Bone marrow (tissue), 2 donors: ENCODE measurements at regions not wholly inside any gene's neighbourhood (a gene's known extent, or its start where the extent isn't known, plus 50 kb on each side); places are given as distances from the start of the nearest gene placed in this dataset.
"Not testable (repeated sequence)": the region's sequence is repeated elsewhere in the genome, so short reads cannot be mapped to it uniquely, and the experiment has no call there.

Experiments
- DNase-seq, 2 donors: peaks; one replicate each; lab custom pipeline; 2025; lab: John Stamatoyannopoulos, UW

- no peak for DNase-seq
Measured at GRCh38 chr11:28900427-28900826, 792.2 kb downstream of the METTL15 start.

DNA sequence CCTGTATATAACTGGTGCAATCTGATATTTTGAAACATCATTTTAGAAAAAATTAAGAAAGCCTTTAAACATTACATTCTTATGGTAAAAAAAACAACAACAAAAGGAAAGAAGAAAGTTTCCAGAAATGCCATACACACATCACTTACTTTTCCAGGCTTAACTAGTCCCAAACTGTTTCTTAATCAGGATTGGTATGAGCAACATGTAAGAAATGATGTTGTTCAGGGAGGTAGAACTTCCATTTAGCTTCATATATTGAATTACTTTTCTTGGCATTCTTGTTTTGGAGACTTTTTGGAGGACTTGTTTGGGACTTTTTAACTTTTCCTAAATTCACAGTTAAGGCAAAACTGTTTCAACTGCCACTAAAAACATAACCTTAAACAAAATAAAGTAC, 791.5 kb downstream of the METTL15 start:
- DNase-seq = no peak

DNA sequence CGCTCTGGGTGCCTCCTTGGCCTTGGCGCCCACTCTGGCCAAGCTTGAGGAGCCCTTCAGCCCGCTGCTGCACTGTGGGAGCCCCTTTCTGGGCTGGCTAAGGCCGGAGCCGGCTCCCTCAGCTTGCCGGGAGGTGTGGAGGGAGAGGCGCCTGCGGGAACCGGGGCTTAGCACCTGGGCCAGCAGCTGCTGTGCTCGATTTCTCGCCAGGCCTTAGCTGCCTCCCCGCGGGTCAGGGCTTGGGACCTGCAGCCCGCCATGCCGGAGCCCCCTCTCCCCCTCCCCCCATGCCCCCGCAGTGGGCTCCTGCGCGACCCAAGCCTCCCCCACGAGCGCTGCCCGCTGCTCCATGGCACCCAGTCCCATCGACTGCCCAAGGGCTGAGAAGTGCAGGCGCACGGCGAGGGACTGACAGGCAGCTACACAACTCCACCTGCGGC, 782.4 kb downstream of the METTL15 start:
- DNase-seq = not testable (repeated sequence)

DNA sequence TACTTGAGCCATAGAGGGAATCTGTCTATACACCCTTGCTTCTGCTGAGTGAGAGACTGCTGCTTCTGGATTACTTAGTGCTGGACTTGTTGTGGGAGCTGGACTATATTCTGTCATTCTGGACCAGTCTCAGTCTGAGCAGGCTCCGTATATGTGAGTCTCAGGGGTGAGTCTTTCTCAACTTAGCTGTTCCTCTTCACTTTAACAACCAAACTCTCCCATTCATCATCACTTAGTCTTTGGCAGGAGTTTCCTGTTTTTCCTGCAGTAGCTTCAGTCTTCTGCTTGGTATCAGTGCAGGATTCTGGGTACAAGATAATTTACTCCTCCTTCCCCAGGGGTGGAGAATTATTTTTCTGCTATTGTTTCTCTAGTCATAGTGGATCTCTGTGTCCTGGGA, 779.5 kb downstream of the METTL15 start:
- DNase-seq = no peak

- no peak for DNase-seq
Measured at GRCh38 chr11:28879869-28880268, 771.7 kb downstream of the METTL15 start.

DNA sequence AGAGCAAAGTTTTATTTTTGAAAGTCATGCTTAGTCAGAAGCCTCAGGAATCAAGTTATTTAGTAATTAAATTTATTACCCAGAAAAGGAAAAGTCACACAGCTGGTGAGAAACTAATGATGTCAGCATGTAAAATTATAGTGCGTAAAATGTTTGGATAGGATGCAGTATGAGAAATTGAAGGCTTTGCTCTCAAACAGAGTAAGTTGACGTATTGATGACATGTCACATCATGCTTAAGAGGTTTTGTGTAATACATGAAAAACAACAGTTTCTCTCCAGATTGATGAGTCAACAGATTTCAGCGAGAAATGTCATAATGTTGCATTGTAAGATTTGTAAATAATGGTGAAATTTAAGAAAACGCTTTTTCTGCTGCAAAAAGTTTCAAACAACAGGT, 769.8 kb downstream of the METTL15 start:
- no peak for DNase-seq

DNA sequence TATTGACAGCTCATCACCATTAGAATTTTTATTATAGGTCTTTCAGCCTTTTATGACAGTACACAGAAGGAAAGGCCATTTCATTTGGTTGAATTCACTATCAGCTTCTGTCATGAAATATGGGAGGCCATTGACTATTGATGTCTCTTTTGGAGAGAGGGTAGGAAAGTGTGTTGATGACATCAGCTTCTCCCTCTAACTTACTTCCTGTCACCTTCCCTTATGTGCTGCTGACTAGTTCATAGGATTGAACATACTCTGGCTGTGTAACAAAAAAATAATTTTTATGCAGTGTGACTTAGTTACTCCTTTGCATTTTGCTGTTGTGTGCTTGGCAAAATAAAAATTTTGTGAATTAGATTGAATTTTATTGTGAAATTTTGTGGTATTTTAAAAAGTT, 769.2 kb downstream of the METTL15 start:
- DNase-seq = no peak

DNA sequence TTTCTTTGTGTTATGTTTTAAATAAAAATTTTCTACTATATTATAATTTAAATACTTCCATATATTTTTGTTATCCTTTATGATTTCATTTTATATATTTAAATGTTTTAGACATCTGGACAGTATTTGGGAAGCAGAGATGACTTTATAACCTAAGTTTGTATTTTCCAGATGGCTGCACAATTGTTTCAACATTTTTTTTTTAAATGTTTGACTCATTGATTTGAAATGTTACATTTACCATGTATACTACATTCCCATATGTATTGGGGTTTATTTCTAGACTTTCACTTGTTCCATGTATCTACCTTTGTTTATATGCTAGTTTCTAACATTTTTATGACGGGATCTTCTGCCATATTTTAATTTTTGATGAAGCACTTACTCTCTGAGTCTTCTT, 766.5 kb downstream of the METTL15 start:
- no peak for DNase-seq

GRCh38 chr11:28871090-28871489, 762.9 kb downstream of the METTL15 start:
- DNase-seq = no peak

DNA sequence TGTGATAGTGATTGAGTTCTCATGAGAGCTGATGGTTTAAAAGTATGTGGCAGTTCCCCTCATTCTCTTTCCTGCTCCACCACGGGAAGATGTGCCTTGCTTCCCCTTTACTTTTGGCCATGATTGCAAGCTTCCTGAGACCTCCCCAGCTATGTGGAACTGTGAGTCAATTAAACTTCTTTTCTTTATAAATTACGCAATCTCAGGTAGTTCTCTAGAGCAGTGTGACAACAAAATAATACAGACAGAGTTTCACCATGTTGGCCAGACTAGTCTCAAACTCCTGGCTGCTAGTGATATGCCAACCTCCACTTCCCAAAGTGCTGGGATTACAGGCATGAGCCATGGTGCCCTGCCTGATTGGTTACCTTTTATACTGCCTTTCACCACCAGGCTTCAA, 755.2 kb downstream of the METTL15 start:
- no peak for DNase-seq

- DNase-seq = no peak
Measured at GRCh38 chr11:28860893-28861292, 752.7 kb downstream of the METTL15 start.

- DNase-seq = no peak
Measured at GRCh38 chr11:28858076-28858475, 749.9 kb downstream of the METTL15 start.

GRCh38 chr11:28849053-28849452, 740.9 kb downstream of the METTL15 start:
- DNase-seq = no peak

DNA sequence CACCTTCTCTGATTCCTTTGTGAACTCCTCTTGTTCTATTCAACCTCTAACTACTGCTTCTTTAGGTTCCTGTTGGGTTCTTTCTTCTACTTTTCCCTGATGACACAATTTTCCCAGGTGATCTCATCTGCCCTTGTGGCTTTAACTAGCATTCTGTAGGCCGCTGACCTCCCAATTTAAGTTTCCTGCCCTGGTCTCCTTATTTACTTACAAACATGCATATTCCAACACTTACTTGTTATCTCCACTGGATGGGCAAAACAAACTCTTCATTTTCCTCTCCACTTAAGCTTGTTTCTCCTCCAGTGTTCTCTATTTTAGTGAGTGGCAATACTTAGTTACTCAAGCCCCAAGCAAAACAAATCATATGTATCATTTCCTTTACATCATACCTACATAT, 734.5 kb downstream of the METTL15 start:
- DNase-seq = no peak

- no peak for DNase-seq
Measured at GRCh38 chr11:28838741-28839140, 730.6 kb downstream of the METTL15 start.

- no peak for DNase-seq
Measured at GRCh38 chr11:28837599-28837998, 729.4 kb downstream of the METTL15 start.

GRCh38 chr11:28836285-28837081, 728.3 kb downstream of the METTL15 start:
- DNase-seq = no peak

GRCh38 chr11:28835790-28836189, 727.6 kb downstream of the METTL15 start:
- DNase-seq = no peak

GRCh38 chr11:28835317-28835716, 727.1 kb downstream of the METTL15 start:
- no peak for DNase-seq

DNA sequence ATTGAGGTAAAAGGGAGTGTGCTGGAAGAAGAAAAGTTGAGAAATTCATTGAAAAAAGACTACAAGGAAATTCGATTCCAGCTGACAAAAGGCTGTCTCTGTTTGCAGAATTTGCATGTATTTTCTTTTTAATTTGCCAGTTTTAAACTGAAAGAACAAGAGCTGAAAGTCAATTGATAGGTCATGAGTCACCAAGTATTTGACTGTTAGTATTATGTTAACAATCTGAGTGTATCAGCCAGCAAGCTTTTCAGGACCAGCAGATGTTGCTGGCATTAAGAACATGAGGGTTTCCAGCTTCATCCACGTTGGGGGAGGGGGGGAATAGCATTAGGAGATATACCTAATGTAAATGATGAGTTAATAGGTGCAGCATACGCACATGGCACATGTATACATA, 726.7 kb downstream of the METTL15 start:
- no peak for DNase-seq

- DNase-seq = no peak
Measured at GRCh38 chr11:28833670-28834069, 725.5 kb downstream of the METTL15 start.

- DNase-seq = no peak
Measured at GRCh38 chr11:28833169-28833568, 725.0 kb downstream of the METTL15 start.

- no peak for DNase-seq
Measured at GRCh38 chr11:28826807-28827206, 718.6 kb downstream of the METTL15 start.

DNA sequence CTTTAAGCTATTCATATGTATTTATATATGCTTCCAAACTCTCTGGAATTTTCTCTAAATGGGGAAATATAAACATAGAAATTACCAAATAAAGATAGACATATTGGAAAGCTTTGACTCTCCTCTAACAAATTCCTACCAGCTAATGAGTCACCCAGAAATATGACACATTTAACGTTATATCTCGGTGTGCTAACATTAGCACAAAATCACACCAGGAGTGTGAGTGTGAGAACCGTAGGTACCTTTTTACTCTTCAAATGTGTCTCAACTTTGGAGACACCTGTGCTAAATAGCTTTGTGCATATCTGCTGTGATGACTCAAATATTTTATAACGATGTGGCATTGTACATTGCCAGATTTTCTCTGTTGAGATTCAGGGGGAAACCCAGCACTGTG, 714.4 kb downstream of the METTL15 start:
- DNase-seq = no peak
